Testis (tissue), 2 donors: ENCODE measurements at regions not wholly inside any gene's neighbourhood (a gene's known extent, or its start where the extent isn't known, plus 50 kb on each side); places are given as distances from the start of the nearest gene placed in this dataset.

Experiments used
- CTCF ChIP-seq, 3 experiments: fragments of 450-650 bp in 2 of 3; fragments of 200-600 bp in 1 of 3; sonication (generic) in 1 of 3; IDR thresholded peaks; one replicate each; pipeline ENCODE4 v1.5.1; 2016 to 2019; ENCODE audit warnings: antibody characterized with exemption in 3 of 3, mild to moderate bottlenecking in 2 of 3, moderate library complexity in 1 of 3
- POLR2A ChIP-seq: fragments of 450-650 bp; IDR thresholded peaks from one replicate; pipeline ENCODE4 v1.6.1; 2017; ENCODE audit warnings: antibody characterized with exemption, mild to moderate bottlenecking, moderate library complexity

DNA sequence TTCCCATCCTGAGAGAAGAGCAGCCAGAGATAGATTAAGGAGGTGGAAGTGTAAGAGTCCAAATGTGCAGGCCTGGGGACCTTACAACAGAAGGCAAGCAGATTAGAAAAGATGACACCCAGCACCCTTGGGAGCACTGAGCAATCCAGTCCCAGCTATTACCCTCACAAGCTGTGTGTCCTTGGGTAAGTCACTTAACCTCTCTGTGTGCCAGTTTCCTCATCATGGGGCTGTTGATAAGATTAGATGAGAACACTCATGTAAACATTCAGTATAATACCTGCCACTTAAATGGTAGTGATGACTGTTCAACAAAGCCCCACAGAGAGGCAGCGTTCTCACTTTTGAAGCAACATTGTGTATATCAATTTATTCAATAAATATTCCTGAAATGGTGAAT is 114.8 kb upstream of the CST7 start:
- TF ChIP-seq CTCF (IDR thresholded peaks at IDR 0.05): no peak
- no peak for TF ChIP-seq POLR2A
